ENCODE measurements at regions not wholly inside any gene's neighbourhood (a gene's known extent, or its start where the extent isn't known, plus 50 kb on each side); places are given as distances from the start of the nearest gene placed in this dataset.
"Not testable (repeated sequence)": the region's sequence is repeated elsewhere in the genome, so short reads cannot be mapped to it uniquely, and the experiment has no call there.

GRCh38 chr6:92431502-92431901 lies 987.9 kb downstream of the EPHA7 start:
- no peak for DNase-seq (ENCODE audit: low read depth)
- no peak for TF ChIP-seq CTCF (IDR thresholded peaks at IDR 0.05; ENCODE audit: low read depth, low read length, missing control alignments)
- H3K4me3 ChIP-seq (ENCODE audit: low read depth, low read length) = no peak overlapping the region

- no peak for DNase-seq (ENCODE audit: low read depth)
- TF ChIP-seq CTCF (IDR thresholded peaks at IDR 0.05; ENCODE audit: low read depth, low read length, missing control alignments) = no peak
- H3K4me3 ChIP-seq (ENCODE audit: low read depth, low read length) = no peak overlapping the region
Observed at GRCh38 chr6:92428448-92428847, 990.9 kb downstream of the EPHA7 start.

DNA sequence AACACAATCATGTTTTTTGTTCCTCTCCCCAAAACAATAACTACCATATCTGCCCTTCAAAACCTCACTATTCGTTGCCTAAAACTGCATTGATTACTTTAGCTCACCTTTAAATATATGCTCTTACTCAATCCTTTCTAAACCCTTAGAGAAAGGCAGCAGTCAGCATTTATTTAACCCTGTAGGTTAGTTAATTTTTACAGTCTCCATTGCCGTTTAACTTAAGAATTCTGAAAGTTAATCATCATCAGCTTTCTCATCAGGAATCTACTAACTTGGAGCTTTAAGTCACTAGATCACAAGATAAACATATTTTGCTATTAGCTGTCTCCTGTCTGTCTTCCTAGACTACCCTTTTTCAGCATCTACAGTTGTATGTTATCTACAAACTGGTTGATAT lies 991.9 kb downstream of the EPHA7 start:
- DNase-seq (ENCODE audit: low read depth) = no peak
- no peak for TF ChIP-seq CTCF (IDR thresholded peaks at IDR 0.05; ENCODE audit: low read depth, low read length, missing control alignments)
- H3K4me3 ChIP-seq (ENCODE audit: low read depth, low read length) = no peak overlapping the region

GRCh38 chr6:92415656-92416055 lies 1003.7 kb downstream of the EPHA7 start:
- DNase-seq (ENCODE audit: low read depth) = no peak
- H3K4me3 ChIP-seq (ENCODE audit: low read depth, low read length) = no peak overlapping the region
- no peak for TF ChIP-seq CTCF (IDR thresholded peaks at IDR 0.05; ENCODE audit: low read depth, low read length, missing control alignments)

- DNase-seq (ENCODE audit: low read depth) = no peak
- H3K4me3 ChIP-seq (ENCODE audit: low read depth, low read length) = no peak overlapping the region
- TF ChIP-seq CTCF (IDR thresholded peaks at IDR 0.05; ENCODE audit: low read depth, low read length, missing control alignments) = no peak
Observed at GRCh38 chr6:92408350-92408749, 1011.0 kb downstream of the EPHA7 start.

GRCh38 chr6:92404281-92404680 lies 1015.1 kb downstream of the EPHA7 start:
- no peak for TF ChIP-seq CTCF (IDR thresholded peaks at IDR 0.05; ENCODE audit: low read depth, low read length, missing control alignments)
- DNase-seq (ENCODE audit: low read depth) = no peak
- no peak overlapping the region for H3K4me3 ChIP-seq (ENCODE audit: low read depth, low read length)

DNA sequence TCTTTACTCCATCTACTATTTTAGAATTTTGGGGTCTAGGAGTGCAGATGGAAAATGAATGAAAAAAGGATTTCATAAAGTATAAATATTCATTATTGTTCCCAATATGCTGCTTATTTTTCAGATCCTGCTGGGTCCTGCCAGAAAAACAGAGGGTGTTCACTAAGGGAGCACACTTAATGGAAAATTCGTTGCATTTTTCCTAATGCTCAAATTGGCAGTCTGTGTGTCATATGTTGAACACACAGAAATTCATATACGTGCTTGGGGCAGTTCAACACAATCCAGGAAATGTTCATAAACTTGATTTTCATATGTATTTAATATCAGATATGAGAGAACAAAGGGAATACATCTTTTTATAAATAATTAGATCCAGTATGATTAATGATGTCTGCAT lies 1019.4 kb downstream of the EPHA7 start:
- no peak for DNase-seq (ENCODE audit: low read depth)
- no peak overlapping the region for H3K4me3 ChIP-seq (ENCODE audit: low read depth, low read length)
- TF ChIP-seq CTCF (IDR thresholded peaks at IDR 0.05; ENCODE audit: low read depth, low read length, missing control alignments) = no peak

GRCh38 chr6:92388706-92389105 lies 1030.7 kb downstream of the EPHA7 start:
- DNase-seq (ENCODE audit: low read depth); H3K4me3 ChIP-seq (ENCODE audit: low read depth, low read length): not testable (repeated sequence)
